ENCODE measurements at regions not wholly inside any gene's neighbourhood (a gene's known extent, or its start where the extent isn't known, plus 50 kb on each side); places are given as distances from the start of the nearest gene placed in this dataset.

GRCh38 chr10:21243748-21244257 lies 281.7 kb downstream of the SKIDA1 start:
- Histone ChIP-seq H4K20me1 (ENCODE audit: insufficient read depth) (no peaks in the 10 kb centered on the region), H3K9me3 (ENCODE audit: low read length) (no peaks in the 10 kb centered on the region), H3K4me3 (ENCODE audit: low read length) (no peak overlapping the region), H3K9ac (ENCODE audit: low read length) (no peak overlapping the region), H3K4me2 (ENCODE audit: low read length) (no peak overlapping the region), H2AFZ (ENCODE audit: low read depth, low read length) (no peak overlapping the region), H3K36me3 (ENCODE audit: insufficient read depth, low read length) (no peaks in the 10 kb centered on the region), H3F3A (ENCODE audit: insufficient read depth, low read length, poor library complexity, severe bottlenecking) (no peaks in the 10 kb centered on the region), H3K9me2 (ENCODE audit: insufficient read depth, low read length) (no peaks in the 10 kb centered on the region), H3K79me2 (replicated peaks; ENCODE audit: insufficient read depth, low read length) (no peaks in the 10 kb centered on the region), H3K27me3 (ENCODE audit: insufficient read depth, low read depth, low read length) (no peaks in the 10 kb centered on the region), H3K27ac (ENCODE audit: low read length) (no peak overlapping the region)
- TF ChIP-seq CTCF (IDR thresholded peaks at IDR 0.05; ENCODE audit: poor library complexity, severe bottlenecking) (no peak), POLR2AphosphoS5 (IDR thresholded peaks at IDR 0.05) (no peak), EP300 (conservative IDR thresholded peaks at IDR 0.05; ENCODE audit: poor library complexity, severe bottlenecking) (no peak), RAD21 (conservative IDR thresholded peaks at IDR 0.05) (no peak), SMC3 (conservative IDR thresholded peaks at IDR 0.05; ENCODE audit: poor library complexity) (no peak), MXI1 (conservative IDR thresholded peaks at IDR 0.05; ENCODE audit: poor library complexity, severe bottlenecking) (no peak), REST (IDR thresholded peaks at IDR 0.05; ENCODE audit: borderline replicate concordance) (no peak), EZH2 (IDR thresholded peaks at IDR 0.05; ENCODE audit: borderline replicate concordance, insufficient read depth, low read length, poor library complexity, severe bottlenecking) (no peak), TAF1 (IDR thresholded peaks at IDR 0.05; ENCODE audit: low read depth) (no peak)

GRCh38 chr10:21242915-21243314 lies 282.6 kb downstream of the SKIDA1 start:
- Histone ChIP-seq H3K9me3 (ENCODE audit: low read length) (no peaks in the 10 kb centered on the region), H3K79me2 (replicated peaks; ENCODE audit: insufficient read depth, low read length) (no peaks in the 10 kb centered on the region), H3K27ac (ENCODE audit: low read length) (no peak overlapping the region), H3K9me2 (ENCODE audit: insufficient read depth, low read length) (no peaks in the 10 kb centered on the region), H3K4me3 (ENCODE audit: low read length) (no peak overlapping the region), H3K9ac (ENCODE audit: low read length) (no peak overlapping the region), H4K20me1 (ENCODE audit: insufficient read depth) (no peaks in the 10 kb centered on the region), H3K36me3 (ENCODE audit: insufficient read depth, low read length) (no peaks in the 10 kb centered on the region), H2AFZ (ENCODE audit: low read depth, low read length) (no peak overlapping the region), H3K27me3 (ENCODE audit: insufficient read depth, low read depth, low read length) (no peaks in the 10 kb centered on the region), H3K4me2 (ENCODE audit: low read length) (no peak overlapping the region), H3F3A (ENCODE audit: insufficient read depth, low read length, poor library complexity, severe bottlenecking) (no peaks in the 10 kb centered on the region)
- TF ChIP-seq MXI1 (conservative IDR thresholded peaks at IDR 0.05; ENCODE audit: poor library complexity, severe bottlenecking) (no peak), EP300 (conservative IDR thresholded peaks at IDR 0.05; ENCODE audit: poor library complexity, severe bottlenecking) (no peak), RAD21 (conservative IDR thresholded peaks at IDR 0.05) (no peak), CTCF (IDR thresholded peaks at IDR 0.05; ENCODE audit: poor library complexity, severe bottlenecking) (no peak), EZH2 (IDR thresholded peaks at IDR 0.05; ENCODE audit: borderline replicate concordance, insufficient read depth, low read length, poor library complexity, severe bottlenecking) (no peak), POLR2AphosphoS5 (IDR thresholded peaks at IDR 0.05) (no peak), TAF1 (IDR thresholded peaks at IDR 0.05; ENCODE audit: low read depth) (no peak), REST (IDR thresholded peaks at IDR 0.05; ENCODE audit: borderline replicate concordance) (no peak)
